ENCODE measurements at regions not wholly inside any gene's neighbourhood (a gene's known extent, or its start where the extent isn't known, plus 50 kb on each side); places are given as distances from the start of the nearest gene placed in this dataset.

DNA sequence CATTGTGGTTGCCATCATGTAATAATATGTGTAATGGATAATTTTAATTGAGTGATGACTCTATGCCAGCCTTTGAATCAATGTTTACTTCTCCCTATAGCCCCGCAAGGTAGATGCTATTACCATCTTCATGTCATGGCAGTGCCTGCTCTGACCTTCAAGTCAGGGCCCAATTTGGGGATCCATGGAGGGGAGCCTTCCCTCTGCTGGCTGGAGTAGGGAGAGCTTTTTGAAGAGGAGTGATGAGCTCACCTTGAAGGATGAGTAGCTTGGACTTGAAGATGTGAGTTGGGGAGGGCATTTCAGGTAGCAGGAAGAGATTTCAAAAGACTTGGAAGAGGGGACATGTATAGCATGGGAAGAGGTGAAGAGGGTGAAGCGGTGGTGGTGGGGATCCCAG lies 189.2 kb downstream of the FOXD2 start:
- H3K27me3 Mint-ChIP-seq, result peaks cover 45% of the 10 kb centered on the region
- no peak for DNase-seq (ENCODE audit: extremely low spot score, unreplicated experiment)
- no peaks in the 10 kb centered on the region for H3K36me3 Mint-ChIP-seq
- no peaks in the 10 kb centered on the region for H3K9me3 Mint-ChIP-seq
- H3K4me1 Mint-ChIP-seq (ENCODE audit: unreplicated experiment), result peaks cover 23% of the 10 kb centered on the region
- no peak overlapping the region for H3K4me3 Mint-ChIP-seq
- H3K27ac Mint-ChIP-seq, result no peak overlapping the region
- TF ChIP-seq CTCF (conservative IDR thresholded peaks at IDR 0.05), result no peak

GRCh38 chr1:47627471-47628370 lies 189.9 kb downstream of the FOXD2 start:
- peak; percentile 63 for DNase-seq (ENCODE audit: extremely low spot score, unreplicated experiment)
- Mint-ChIP-seq H3K9me3 (no peaks in the 10 kb centered on the region), H3K27me3 (peaks cover 51% of the 10 kb centered on the region), H3K4me1 (ENCODE audit: unreplicated experiment) (peaks cover 23% of the 10 kb centered on the region), H3K27ac (peak overlapping the region; percentile 41), H3K36me3 (no peaks in the 10 kb centered on the region), H3K4me3 (no peak overlapping the region)
- no peak for TF ChIP-seq CTCF (conservative IDR thresholded peaks at IDR 0.05)

DNA sequence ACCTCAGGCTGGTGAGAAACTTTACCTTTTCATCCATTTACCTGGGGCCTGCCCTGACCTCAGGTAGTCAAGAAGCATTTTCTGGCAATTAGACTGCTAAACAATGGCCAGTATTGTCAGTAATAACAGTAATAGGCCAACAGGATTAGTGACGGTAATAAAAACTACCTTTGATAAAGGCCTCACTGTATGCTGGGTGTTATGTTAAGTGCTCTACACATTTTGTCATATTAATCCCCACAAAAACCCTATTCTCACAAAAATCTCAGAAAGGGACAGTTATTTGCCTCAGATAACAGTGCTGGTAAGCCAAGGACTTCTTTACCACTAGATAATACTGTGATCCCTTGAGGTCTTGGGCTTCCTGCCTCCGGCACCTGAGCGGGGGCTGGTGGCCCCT lies 191.4 kb downstream of the FOXD2 start:
- peaks cover 23% of the 10 kb centered on the region for H3K4me1 Mint-ChIP-seq (ENCODE audit: unreplicated experiment)
- no peak overlapping the region for H3K27ac Mint-ChIP-seq
- H3K36me3 Mint-ChIP-seq, result no peaks in the 10 kb centered on the region
- H3K4me3 Mint-ChIP-seq, result no peak overlapping the region
- no peak for TF ChIP-seq CTCF (conservative IDR thresholded peaks at IDR 0.05)
- no peaks in the 10 kb centered on the region for H3K9me3 Mint-ChIP-seq
- peaks cover 58% of the 10 kb centered on the region for H3K27me3 Mint-ChIP-seq
- no peak for DNase-seq (ENCODE audit: extremely low spot score, unreplicated experiment)

DNA sequence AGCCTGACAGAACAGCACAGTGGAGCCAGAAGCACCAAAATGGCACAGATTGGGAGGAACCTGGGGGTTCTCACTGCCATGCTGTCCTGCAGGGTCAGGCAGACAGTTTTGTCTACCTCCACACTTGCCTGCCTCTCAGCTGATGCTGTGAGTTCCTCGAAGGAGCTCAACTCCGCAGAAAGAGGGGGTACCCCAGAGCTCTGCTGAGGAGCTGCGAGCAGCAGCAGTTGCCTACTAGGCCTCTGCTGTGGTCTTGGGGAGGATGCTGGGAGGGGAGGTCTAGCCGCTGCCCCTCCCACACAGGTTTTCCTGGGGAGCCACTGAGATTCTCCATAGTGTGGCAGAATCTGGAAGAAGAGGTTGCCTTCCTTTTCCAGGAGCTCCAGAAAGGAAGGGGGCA lies 192.5 kb downstream of the FOXD2 start:
- Mint-ChIP-seq H3K36me3 (no peaks in the 10 kb centered on the region), H3K27ac (no peak overlapping the region), H3K4me3 (no peak overlapping the region), H3K27me3 (peaks cover 50% of the 10 kb centered on the region), H3K4me1 (ENCODE audit: unreplicated experiment) (peaks cover 13% of the 10 kb centered on the region), H3K9me3 (no peaks in the 10 kb centered on the region)
- DNase-seq (ENCODE audit: extremely low spot score, unreplicated experiment), result no peak
- TF ChIP-seq CTCF (conservative IDR thresholded peaks at IDR 0.05), result no peak

GRCh38 chr1:47631411-47631995 lies 193.7 kb downstream of the FOXD2 start:
- DNase-seq (ENCODE audit: extremely low spot score, unreplicated experiment), result no peak
- TF ChIP-seq CTCF (conservative IDR thresholded peaks at IDR 0.05), result no peak
- peaks cover 18% of the 10 kb centered on the region for H3K4me1 Mint-ChIP-seq (ENCODE audit: unreplicated experiment)
- H3K4me3 Mint-ChIP-seq, result no peak overlapping the region
- H3K27me3 Mint-ChIP-seq, result peaks cover 55% of the 10 kb centered on the region
- no peaks in the 10 kb centered on the region for H3K9me3 Mint-ChIP-seq
- H3K36me3 Mint-ChIP-seq, result no peaks in the 10 kb centered on the region
- H3K27ac Mint-ChIP-seq, result no peak overlapping the region
